ENCODE measurements at regions not wholly inside any gene's neighbourhood (a gene's known extent, or its start where the extent isn't known, plus 50 kb on each side); places are given as distances from the start of the nearest gene placed in this dataset.

GRCh38 chr16:85193115-85193493 lies 80.8 kb upstream of the CIBAR2 start:
- H3K9me3 ChIP-seq (ENCODE audit: control insufficient read depth, low read depth, low read length), result no peaks in the 10 kb centered on the region
- no peak overlapping the region for H3K14ac ChIP-seq (ENCODE audit: insufficient read depth, low read length)
- H3K4me1 ChIP-seq (ENCODE audit: insufficient read depth, low read length), result no peaks in the 10 kb centered on the region
- H4K5ac ChIP-seq (ENCODE audit: insufficient read length, low read depth, low read length), result no peak overlapping the region
- no peak overlapping the region for H2BK20ac ChIP-seq (ENCODE audit: low read depth, low read length, poor library complexity, severe bottlenecking)
- peaks cover 5 to 23% of the 10 kb centered on the region in 2 experiments; a peak in 3 of 4 replicates for H3K4me1 Mint-ChIP-seq
- no peak for TF ChIP-seq CTCF (conservative IDR thresholded peaks at IDR 0.05)
- peaks cover 0 to 11% (median 7%) of the 10 kb centered on the region in 3 experiments; a peak in 5 of 7 replicates for H3K36me3 Mint-ChIP-seq (ENCODE audit: insufficient read depth in 1 of 3, low read depth in 3 of 3)
- no peak overlapping the region for H2BK15ac ChIP-seq (ENCODE audit: low read depth, low read length)
- H3K4me3 Mint-ChIP-seq, result no peak overlapping the region
- no CpG with 5 or more reads among the region's 6 CpGs for WGBS (ENCODE audit: extremely low coverage, insufficient read length, low lambda C conversion rate)
- H3K9me3 Mint-ChIP-seq, result peaks cover 6 to 8% of the 10 kb centered on the region in 2 experiments; a peak in 4 of 5 replicates
- H3T11ph ChIP-seq (ENCODE audit: low read length), result no peak overlapping the region
- H3K4me2 ChIP-seq (ENCODE audit: insufficient read depth, insufficient read length, low read length), result no peak overlapping the region
- no peak overlapping the region for H3K18ac ChIP-seq (ENCODE audit: insufficient read length, low read depth, low read length)
- no peak overlapping the region for H3K4ac ChIP-seq (ENCODE audit: low read depth, low read length)
- H2BK12ac ChIP-seq (ENCODE audit: insufficient read length, low read depth, low read length), result no peak overlapping the region
- no peak overlapping the region for H3K27ac Mint-ChIP-seq
- no peaks in the 10 kb centered on the region for H3K27me3 ChIP-seq (ENCODE audit: insufficient read depth, low read length)
- no peaks in the 10 kb centered on the region for H3K23me2 ChIP-seq (ENCODE audit: insufficient read length, low read depth, low read length, poor library complexity, severe bottlenecking)
- H3K79me1 ChIP-seq (ENCODE audit: insufficient read depth, low read depth, low read length, poor library complexity, severe bottlenecking), result no peaks in the 10 kb centered on the region
- H2AK5ac ChIP-seq (ENCODE audit: insufficient read length, low read length), result no peak overlapping the region
- H3K9ac ChIP-seq (ENCODE audit: extremely low read depth, insufficient read length, low read length), result no peak overlapping the region
- no peak overlapping the region for H4K91ac ChIP-seq (ENCODE audit: insufficient read length, low read depth, low read length)
- DNase-seq, result no peak
- no peak overlapping the region for H3K23ac ChIP-seq (ENCODE audit: insufficient read length, low read depth, low read length)
- H3K79me2 ChIP-seq (ENCODE audit: insufficient read depth, low read length), result no peaks in the 10 kb centered on the region
- H3K27ac ChIP-seq (ENCODE audit: insufficient read length, low read depth, low read length), result no peak overlapping the region
- no peak overlapping the region for H2AFZ ChIP-seq (ENCODE audit: low read length)
- no peak overlapping the region for H2BK5ac ChIP-seq (ENCODE audit: insufficient read length, low read length)
- no peaks in the 10 kb centered on the region for H4K20me1 ChIP-seq (ENCODE audit: control insufficient read depth, insufficient read depth, insufficient read length)
- no peaks in the 10 kb centered on the region for H3K27me3 Mint-ChIP-seq (ENCODE audit: low read depth)
- H4K8ac ChIP-seq (replicated peaks; ENCODE audit: insufficient read length, low read depth, low read length), result no peak overlapping the region
- H2BK120ac ChIP-seq (ENCODE audit: low read depth, low read length, poor library complexity, severe bottlenecking), result no peak overlapping the region
- no peak overlapping the region for H3K56ac ChIP-seq (ENCODE audit: insufficient read length, low read depth, low read length)

Data from H9 (cell line).